Stomach (tissue), 4 donors: ENCODE measurements at regions not wholly inside any gene's neighbourhood (a gene's known extent, or its start where the extent isn't known, plus 50 kb on each side); places are given as distances from the start of the nearest gene placed in this dataset.

Source experiments
- CTCF ChIP-seq, 7 experiments: fragments of 450-650 bp in 4 of 7; fragments of 200-600 bp in 3 of 7; sonication (generic) in 3 of 7; IDR thresholded peaks; one replicate each; pipeline ENCODE4 v1.5.1; 2016 to 2019; ENCODE audit warnings: antibody characterized with exemption in 7 of 7, control low read depth in 2 of 7, mild to moderate bottlenecking in 1 of 7
- POLR2AphosphoS5 ChIP-seq, 3 donors: sonication (generic); formaldehyde crosslinking; IDR thresholded peaks; one replicate each; pipeline ENCODE4 v1.6.1; 2016; ENCODE audit warnings: antibody characterized with exemption in 3 of 3

GRCh38 chr20:11216451-11217314 lies 542.9 kb upstream of the JAG1 start:
- no peak for TF ChIP-seq CTCF (IDR thresholded peaks at IDR 0.05)
- TF ChIP-seq POLR2AphosphoS5 (IDR thresholded peaks at IDR 0.05) = no peak
